Esophagus squamous epithelium (tissue), 5 donors: ENCODE measurements at regions not wholly inside any gene's neighbourhood (a gene's known extent, or its start where the extent isn't known, plus 50 kb on each side); places are given as distances from the start of the nearest gene placed in this dataset.

ENCODE experiments used
- DNase-seq: peaks from one replicate; lab custom pipeline; 2025; lab: John Stamatoyannopoulos, UW
- H3K27ac ChIP-seq, 4 donors: fragments of 200-600 bp; sonication (generic); one replicate each; pipeline ENCODE4 v1.5.1; 2016 to 2019; ENCODE audit warnings: mild to moderate bottlenecking in 1 of 4
- H3K27me3 ChIP-seq, 4 donors: fragments of 200-600 bp; sonication (generic); 1 replicate in 3 of 4; 2 replicates in 1 of 4; pipeline versions ENCODE4 v1.5.1 to v1.6.0; 2017 to 2021; ENCODE audit warnings: antibody characterized with exemption in 1 of 4
- H3K36me3 ChIP-seq, 3 donors: fragments of 200-600 bp; sonication (generic); one replicate each; pipeline ENCODE4 v1.5.1; 2016 to 2019
- H3K4me1 ChIP-seq, 3 donors: fragments of 200-600 bp; sonication (generic); one replicate each; pipeline ENCODE4 v1.5.1; 2017 to 2019
- H3K4me3 ChIP-seq, 4 donors: fragments of 200-600 bp; sonication (generic); 1 replicate in 3 of 4; 2 replicates in 1 of 4; pipeline ENCODE4 v1.5.1; 2016 to 2019; ENCODE audit warnings: mild to moderate bottlenecking in 2 of 4, moderate library complexity in 1 of 4
- H3K9me3 ChIP-seq, 3 donors: fragments of 200-600 bp; sonication (generic); one replicate each; pipeline ENCODE4 v1.5.1; 2016 to 2019
- POLR2A ChIP-seq, 4 donors: fragments of 450-650 bp; IDR thresholded peaks; one replicate each; pipeline ENCODE4 v1.6.1; 2017; ENCODE audit warnings: antibody characterized with exemption in 4 of 4, mild to moderate bottlenecking in 4 of 4, moderate library complexity in 3 of 4
- WGBS, 2 donors: methylation state at CpG; one replicate each; pipeline ENCODE4 v1.1.5; 2018; 5-methylcytosine and 5-hydroxymethylcytosine counted together
- intact Hi-C: fragments of 100-400 bp; cut with DNase I; formaldehyde crosslinking; loops from one replicate; pipeline ENCODE4 v1.15.0; 2022
- TF ChIP-seq, protein P1 (sequence below), 6 experiments: fragments of 450-650 bp in 4 of 6; fragments of 200-600 bp in 2 of 6; sonication (generic) in 2 of 6; IDR thresholded peaks; one replicate each; pipeline ENCODE4 v1.5.1; 2016 to 2019; ENCODE audit warnings: antibody characterized with exemption in 6 of 6, mild to moderate bottlenecking in 4 of 6, moderate library complexity in 4 of 6
- donor health status: DM: yes; HTN: yes; CAD: no.

DNA sequence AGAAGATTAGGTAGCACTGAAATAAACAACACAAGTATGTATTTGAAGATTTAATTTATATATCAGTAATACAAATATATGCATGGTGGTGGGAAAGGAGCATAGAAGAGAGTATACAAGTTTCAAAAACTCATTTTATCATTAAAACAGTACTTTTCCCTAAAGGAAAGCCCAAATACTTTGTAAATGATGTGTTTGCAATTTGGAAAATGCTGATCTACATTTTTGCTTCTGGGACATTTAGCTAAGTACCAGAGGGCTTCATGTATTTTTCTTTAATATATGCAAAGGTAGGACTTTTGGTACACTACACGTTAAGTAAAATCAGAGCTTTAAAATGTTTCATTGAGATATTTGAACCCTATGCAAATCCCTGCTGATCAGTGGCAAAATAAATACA is 1624.2 kb downstream of the SUCLG1 start:
- no peak for TF ChIP-seq POLR2A (IDR thresholded peaks at IDR 0.05)
- TF ChIP-seq, protein P1, sequence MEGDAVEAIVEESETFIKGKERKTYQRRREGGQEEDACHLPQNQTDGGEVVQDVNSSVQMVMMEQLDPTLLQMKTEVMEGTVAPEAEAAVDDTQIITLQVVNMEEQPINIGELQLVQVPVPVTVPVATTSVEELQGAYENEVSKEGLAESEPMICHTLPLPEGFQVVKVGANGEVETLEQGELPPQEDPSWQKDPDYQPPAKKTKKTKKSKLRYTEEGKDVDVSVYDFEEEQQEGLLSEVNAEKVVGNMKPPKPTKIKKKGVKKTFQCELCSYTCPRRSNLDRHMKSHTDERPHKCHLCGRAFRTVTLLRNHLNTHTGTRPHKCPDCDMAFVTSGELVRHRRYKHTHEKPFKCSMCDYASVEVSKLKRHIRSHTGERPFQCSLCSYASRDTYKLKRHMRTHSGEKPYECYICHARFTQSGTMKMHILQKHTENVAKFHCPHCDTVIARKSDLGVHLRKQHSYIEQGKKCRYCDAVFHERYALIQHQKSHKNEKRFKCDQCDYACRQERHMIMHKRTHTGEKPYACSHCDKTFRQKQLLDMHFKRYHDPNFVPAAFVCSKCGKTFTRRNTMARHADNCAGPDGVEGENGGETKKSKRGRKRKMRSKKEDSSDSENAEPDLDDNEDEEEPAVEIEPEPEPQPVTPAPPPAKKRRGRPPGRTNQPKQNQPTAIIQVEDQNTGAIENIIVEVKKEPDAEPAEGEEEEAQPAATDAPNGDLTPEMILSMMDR (IDR thresholded peaks at IDR 0.05): no peak
- Histone ChIP-seq H3K4me3 (no peak overlapping the region), H3K9me3 (no peaks in the 10 kb centered on the region), H3K27me3 (no peaks in the 10 kb centered on the region), H3K4me1 (no peaks in the 10 kb centered on the region), H3K36me3 (no peaks in the 10 kb centered on the region), H3K27ac (no peak overlapping the region)
- 52 to 86% methylated on average over 1 of the region's 1 CpG for WGBS, 2 donors
- intact Hi-C loops: no loop called here
- no peak for DNase-seq

DNA sequence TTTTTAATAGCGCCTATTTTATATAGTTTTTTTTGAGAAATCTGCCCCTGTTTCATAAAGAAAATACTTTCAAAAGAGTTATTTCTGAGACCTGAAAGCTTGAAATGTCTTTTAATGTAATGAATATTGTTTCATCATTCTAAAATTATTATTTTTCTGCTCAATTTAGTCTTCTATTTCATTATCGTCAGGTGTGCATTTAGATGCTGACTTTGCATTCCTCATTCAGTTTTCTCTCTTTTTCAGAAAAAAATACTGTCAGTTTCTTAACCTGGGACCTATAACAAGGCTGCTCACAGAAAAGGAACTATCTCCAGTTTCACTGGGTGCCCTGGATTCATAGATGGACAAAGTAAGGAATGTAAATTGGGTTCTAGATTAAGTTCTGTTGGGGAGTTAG is 1631.7 kb downstream of the SUCLG1 start:
- 88 to 91% methylated on average over 2 of the region's 2 CpGs for WGBS, 2 donors

DNA sequence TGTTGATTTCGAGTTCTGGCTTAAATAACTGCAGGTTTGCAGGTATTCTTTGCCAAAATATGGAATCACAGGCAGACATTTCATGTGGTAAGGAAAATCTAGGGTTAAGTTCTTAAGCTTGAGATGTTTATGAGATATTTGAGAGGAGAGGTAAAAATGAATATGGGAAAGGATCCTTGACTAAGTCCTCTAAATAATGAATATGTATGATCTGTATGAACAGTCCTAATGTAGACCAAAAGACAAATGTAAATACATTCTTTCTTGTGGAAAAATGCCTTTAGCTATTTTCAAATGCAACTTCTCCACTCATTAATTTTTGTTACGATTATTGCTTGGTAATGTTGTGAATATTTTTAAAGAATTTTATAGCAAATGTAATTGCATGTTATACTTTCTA is 1632.6 kb downstream of the SUCLG1 start:
- intact Hi-C loops: no loop called here
- Histone ChIP-seq H3K36me3 (no peaks in the 10 kb centered on the region), H3K4me1 (no peaks in the 10 kb centered on the region), H3K9me3 (no peaks in the 10 kb centered on the region), H3K4me3 (no peak overlapping the region), H3K27me3 (no peaks in the 10 kb centered on the region), H3K27ac (no peak overlapping the region)
- 62 to 66% methylated on average over 2 of the region's 2 CpGs for WGBS, 2 donors
- no peak for TF ChIP-seq POLR2A (IDR thresholded peaks at IDR 0.05)
- TF ChIP-seq, protein P1 (IDR thresholded peaks at IDR 0.05): no peak
- DNase-seq: no peak

More for the DNA sequence above, 1631.7 kb downstream of the SUCLG1 start:
- H3K27ac ChIP-seq: no peak overlapping the region
- TF ChIP-seq, protein P1 (IDR thresholded peaks at IDR 0.05): no peak
- no peak for TF ChIP-seq POLR2A (IDR thresholded peaks at IDR 0.05)
- H3K27me3 ChIP-seq: no peaks in the 10 kb centered on the region
- intact Hi-C loops: no loop called here
- DNase-seq: no peak
- no peaks in the 10 kb centered on the region for H3K36me3 ChIP-seq
- no peaks in the 10 kb centered on the region for H3K4me1 ChIP-seq
- H3K4me3 ChIP-seq: no peak overlapping the region
- no peaks in the 10 kb centered on the region for H3K9me3 ChIP-seq

DNA sequence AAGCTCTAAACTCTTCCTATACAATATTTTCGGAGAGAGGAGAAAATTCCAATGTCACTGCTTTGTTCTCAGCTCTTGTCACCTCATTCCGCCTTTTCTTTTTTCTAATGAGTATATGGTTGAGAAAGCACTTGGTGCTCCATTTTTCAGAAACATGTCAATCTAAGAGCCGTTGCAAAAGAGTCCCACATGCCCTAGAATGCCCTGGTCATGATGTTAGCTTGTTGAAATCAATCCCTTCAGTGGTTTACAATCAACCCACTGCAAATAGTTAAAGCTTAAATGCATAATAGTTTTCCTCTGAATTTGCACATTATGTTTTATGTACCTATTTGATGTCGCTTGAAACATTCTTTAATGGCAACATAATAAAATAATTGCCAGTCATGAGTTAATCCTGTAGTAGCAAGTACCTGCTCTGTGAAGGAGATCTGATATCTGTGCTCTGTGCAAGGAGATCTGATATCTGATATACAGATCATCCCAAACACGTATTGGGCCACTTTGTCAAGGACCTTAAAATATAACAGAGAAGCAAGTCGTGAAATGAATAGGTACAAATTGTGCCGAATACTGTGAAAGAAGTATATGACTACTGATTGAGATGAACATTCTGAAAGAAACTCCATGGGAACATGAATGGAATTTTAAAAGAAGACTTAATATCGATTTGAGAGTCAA is 1633.5 kb downstream of the SUCLG1 start:
- intact Hi-C loops: no loop called here
- Histone ChIP-seq H3K4me1 (no peaks in the 10 kb centered on the region), H3K27ac (no peak overlapping the region), H3K27me3 (no peaks in the 10 kb centered on the region), H3K9me3 (no peaks in the 10 kb centered on the region), H3K36me3 (no peaks in the 10 kb centered on the region), H3K4me3 (no peak overlapping the region)
- TF ChIP-seq POLR2A (IDR thresholded peaks at IDR 0.05): no peak
- TF ChIP-seq, protein P1 (IDR thresholded peaks at IDR 0.05): no peak
- WGBS, 2 donors: 76% methylated on average over 8 of the region's 8 CpGs
- DNase-seq: no peak

DNA sequence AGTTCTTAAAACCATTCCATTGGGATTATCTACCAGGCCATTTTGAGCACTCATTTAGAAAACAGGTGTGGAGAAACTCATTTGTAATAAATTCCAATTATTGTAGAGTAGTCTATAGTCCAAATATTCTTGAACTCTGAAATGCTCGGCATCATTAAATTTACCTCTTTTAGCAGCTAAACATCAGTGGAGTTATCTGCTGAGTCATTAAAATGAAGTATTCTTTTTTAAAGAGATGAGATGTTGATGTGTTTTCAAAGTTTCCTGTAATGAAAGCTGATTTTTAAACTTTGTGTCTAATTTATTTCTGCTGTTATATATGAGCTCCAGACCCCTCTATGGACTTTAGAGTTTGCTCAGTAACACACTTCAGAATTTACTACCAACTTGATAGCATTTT is 1635.2 kb downstream of the SUCLG1 start:
- intact Hi-C loops: no loop called here
- Histone ChIP-seq H3K4me3 (no peak overlapping the region), H3K36me3 (no peaks in the 10 kb centered on the region), H3K27ac (no peak overlapping the region), H3K9me3 (no peaks in the 10 kb centered on the region), H3K4me1 (no peaks in the 10 kb centered on the region), H3K27me3 (no peaks in the 10 kb centered on the region)
- DNase-seq: no peak
- WGBS, 2 donors: 55 to 70% methylated on average over 1 of the region's 1 CpG
- TF ChIP-seq, protein P1 (IDR thresholded peaks at IDR 0.05): no peak
- no peak for TF ChIP-seq POLR2A (IDR thresholded peaks at IDR 0.05)
